Inflammatory macrophage (primary cell): ENCODE measurements at regions not wholly inside any gene's neighbourhood (a gene's known extent, or its start where the extent isn't known, plus 50 kb on each side); places are given as distances from the start of the nearest gene placed in this dataset.
A peak's percentile ranks its signal among the peaks of the same experiment; 100 is the strongest.

Source experiments
- DNase-seq, 2 donors: peaks; one replicate each; pipeline ENCODE4 v3.0.0-alpha.2; 2020 to 2022

GRCh38 chr7:45235905-45236304 is 78.3 kb downstream of the RAMP3 start:
- no peak for DNase-seq

GRCh38 chr7:45236666-45237065 is 79.1 kb downstream of the RAMP3 start:
- DNase-seq: no peak

- no peak for DNase-seq
These were observed 80.3 kb downstream of the RAMP3 start for GRCh38 chr7:45237788-45238461.

- no peak for DNase-seq
These were observed 81.2 kb downstream of the RAMP3 start for GRCh38 chr7:45238806-45239205.

- DNase-seq: no peak
These were observed 81.9 kb downstream of the RAMP3 start for GRCh38 chr7:45239486-45239885.

GRCh38 chr7:45240273-45240771 is 82.7 kb downstream of the RAMP3 start:
- peak in 1 of 2 donors; percentile 19 for DNase-seq

GRCh38 chr7:45240926-45241325 is 83.3 kb downstream of the RAMP3 start:
- DNase-seq: no peak

GRCh38 chr7:45241339-45242109 is 83.9 kb downstream of the RAMP3 start:
- no peak for DNase-seq

- DNase-seq: no peak
These were observed 84.7 kb downstream of the RAMP3 start for GRCh38 chr7:45242261-45242660.

- no peak for DNase-seq
These were observed 85.1 kb downstream of the RAMP3 start for GRCh38 chr7:45242698-45243097.

GRCh38 chr7:45244981-45245380 is 87.4 kb downstream of the RAMP3 start:
- no peak for DNase-seq

- DNase-seq: no peak
These were observed 88.7 kb downstream of the RAMP3 start for GRCh38 chr7:45246339-45246738.

GRCh38 chr7:45252248-45252647 is 94.7 kb downstream of the RAMP3 start:
- DNase-seq: no peak

- DNase-seq: no peak
These were observed 95.3 kb downstream of the RAMP3 start for GRCh38 chr7:45252857-45253256.

GRCh38 chr7:45253368-45253767 is 95.8 kb downstream of the RAMP3 start:
- DNase-seq: no peak

- no peak for DNase-seq
These were observed 97.6 kb downstream of the RAMP3 start for GRCh38 chr7:45255187-45255586.

- no peak for DNase-seq
These were observed 98.7 kb downstream of the RAMP3 start for GRCh38 chr7:45256309-45256708.

- no peak for DNase-seq
These were observed 99.2 kb downstream of the RAMP3 start for GRCh38 chr7:45256775-45257174.

- no peak for DNase-seq
These were observed 99.7 kb downstream of the RAMP3 start for GRCh38 chr7:45257284-45257683.

- no peak for DNase-seq
These were observed 101.1 kb downstream of the RAMP3 start for GRCh38 chr7:45258533-45259226.

GRCh38 chr7:45259227-45259596 is 101.6 kb downstream of the RAMP3 start:
- DNase-seq: no peak

- peak; percentile 36 to 42 for DNase-seq
These were observed 102.5 kb downstream of the RAMP3 start for GRCh38 chr7:45259966-45260646.

- DNase-seq: no peak
These were observed 109.7 kb downstream of the RAMP3 start for GRCh38 chr7:45267262-45267661.
